Pancreas (tissue), 10 donors: ENCODE measurements at regions not wholly inside any gene's neighbourhood (a gene's known extent, or its start where the extent isn't known, plus 50 kb on each side); places are given as distances from the start of the nearest gene placed in this dataset.
"Not testable (repeated sequence)": the region's sequence is repeated elsewhere in the genome, so short reads cannot be mapped to it uniquely, and the experiment has no call there.

ENCODE experiments used
- ATAC-seq, 4 donors: fragments of 200-7000 bp; cut with Tn5 transposase; one replicate each; pipeline versions ENCODE4 v1.8.0 to v1.9.1; 2020; ENCODE audit warnings: mild to moderate bottlenecking in 4 of 4, moderate library complexity in 4 of 4
- DNase-seq, 6 donors: peaks; one replicate each; pipeline ENCODE4 v3.0.0-alpha.2; 2020
- FAIRE-seq: peaks from 2 replicates; lab custom pipeline; 2012; peaks lifted over from hg19 to GRCh38; lab: Jason Lieb, UNC
- H3K27ac ChIP-seq, 4 donors: fragments of 200-600 bp; sonication (generic); 1 replicate in 3 of 4; 2 replicates in 1 of 4; pipeline versions ENCODE4 v1.5.0 to v1.8.0; 2020
- H3K27me3 ChIP-seq, 4 donors: fragments of 200-600 bp; one replicate each; pipeline ENCODE4 v1.8.0; 2021
- H3K36me3 ChIP-seq, 3 donors: fragments of 200-600 bp; sonication (generic) in 1 of 3; one replicate each; pipeline versions ENCODE4 v1.5.0 to v1.8.0; 2020 to 2021
- H3K4me1 ChIP-seq, 3 donors: fragments of 200-600 bp; one replicate each; pipeline ENCODE4 v1.8.0; 2021
- H3K4me3 ChIP-seq, 4 donors: fragments of 200-600 bp; sonication (generic) in 2 of 4; one replicate each; pipeline versions ENCODE4 v1.5.0 to v1.8.0; 2020 to 2021
- H3K9me3 ChIP-seq, 4 donors: fragments of 200-600 bp; one replicate each; pipeline ENCODE4 v1.8.0; 2021
- WGBS, 2 donors: extraction: QIAGEN DNeasy Blood & Tissue Kit; methylation state at CpG; one replicate each; pipeline ENCODE4 v1.1.7; 2013; 5-methylcytosine and 5-hydroxymethylcytosine counted together
- intact Hi-C, 3 donors: fragments of 100-400 bp; cut with DNase I; formaldehyde crosslinking; loops; one replicate each; pipeline versions ENCODE4 v1.11.1 to v1.14.2; 2022
- TF ChIP-seq, protein P1 (sequence below), 4 donors: fragments of 200-600 bp; sonication (generic) in 3 of 4; IDR thresholded peaks; one replicate each; pipeline versions ENCODE4 v1.5.0 to v1.8.0; 2021; ENCODE audit warnings: antibody characterized with exemption in 4 of 4
- donor health status: healthy with polysubstance abuse.
- donor health status: DM: no; HTN: no; CAD: no; lungs with moderate emphysema.
- donor health status: DM: no; HTN: no; CAD: no.
- donor health status: control.
- donor health status: control.
- donor health status: Bipolar disorder and iron deficiency.
- donor health status: DM: yes; HTN: yes; CAD: no.
- donor health status: DM: no; HTN: no; CAD: no.
- donor health status: DM: no; HTN: no; CAD: no.
- donor health status: DM: yes; HTN: yes; CAD: no.

DNA sequence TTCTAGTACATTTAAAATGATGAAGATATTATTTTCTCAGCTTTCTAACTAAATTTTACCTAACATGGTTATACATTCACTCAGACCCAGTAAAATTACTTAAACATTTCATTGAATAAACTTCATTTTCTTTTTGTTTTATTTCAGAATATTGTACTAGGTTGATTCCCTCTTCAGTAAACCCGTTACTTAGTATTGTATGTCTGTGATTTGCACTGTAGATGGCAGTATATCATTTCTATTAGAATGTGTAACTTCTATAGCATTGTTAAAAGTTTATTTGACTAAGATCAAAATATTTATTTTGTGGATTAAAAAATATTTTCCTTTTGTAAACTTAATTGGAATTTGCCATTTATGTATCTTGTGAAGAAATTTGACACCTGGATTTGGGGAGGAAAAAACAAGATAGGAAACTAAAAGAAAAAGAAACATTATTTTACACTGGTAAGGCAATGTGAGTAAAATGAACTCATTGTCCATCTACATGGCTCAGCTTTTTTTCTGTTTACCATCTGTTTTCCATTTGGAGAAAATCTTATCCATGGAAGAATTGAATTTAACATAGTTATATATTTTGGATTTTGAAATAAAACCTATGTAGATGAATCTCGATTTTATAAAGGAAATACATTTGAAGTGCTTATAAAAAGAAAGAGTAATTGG lies 145.6 kb upstream of the METTL14 start:
- DNase-seq, H3K27me3 ChIP-seq, intact Hi-C loops, H3K4me1 ChIP-seq, H3K4me3 ChIP-seq, H3K36me3 ChIP-seq, H3K9me3 ChIP-seq, H3K27ac ChIP-seq: not testable (repeated sequence)
- FAIRE-seq: peak; percentile 98
- peak in 3 of 4 donors; percentile 59 to 73 (median 64) for ATAC-seq
- 36 to 47% methylated on average over 2 of the region's 2 CpGs for WGBS, 2 donors
- TF ChIP-seq, protein P1, sequence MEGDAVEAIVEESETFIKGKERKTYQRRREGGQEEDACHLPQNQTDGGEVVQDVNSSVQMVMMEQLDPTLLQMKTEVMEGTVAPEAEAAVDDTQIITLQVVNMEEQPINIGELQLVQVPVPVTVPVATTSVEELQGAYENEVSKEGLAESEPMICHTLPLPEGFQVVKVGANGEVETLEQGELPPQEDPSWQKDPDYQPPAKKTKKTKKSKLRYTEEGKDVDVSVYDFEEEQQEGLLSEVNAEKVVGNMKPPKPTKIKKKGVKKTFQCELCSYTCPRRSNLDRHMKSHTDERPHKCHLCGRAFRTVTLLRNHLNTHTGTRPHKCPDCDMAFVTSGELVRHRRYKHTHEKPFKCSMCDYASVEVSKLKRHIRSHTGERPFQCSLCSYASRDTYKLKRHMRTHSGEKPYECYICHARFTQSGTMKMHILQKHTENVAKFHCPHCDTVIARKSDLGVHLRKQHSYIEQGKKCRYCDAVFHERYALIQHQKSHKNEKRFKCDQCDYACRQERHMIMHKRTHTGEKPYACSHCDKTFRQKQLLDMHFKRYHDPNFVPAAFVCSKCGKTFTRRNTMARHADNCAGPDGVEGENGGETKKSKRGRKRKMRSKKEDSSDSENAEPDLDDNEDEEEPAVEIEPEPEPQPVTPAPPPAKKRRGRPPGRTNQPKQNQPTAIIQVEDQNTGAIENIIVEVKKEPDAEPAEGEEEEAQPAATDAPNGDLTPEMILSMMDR (IDR thresholded peaks at IDR 0.05): peak in 3 of 4 donors; percentile 14 to 27 (median 21)

DNA sequence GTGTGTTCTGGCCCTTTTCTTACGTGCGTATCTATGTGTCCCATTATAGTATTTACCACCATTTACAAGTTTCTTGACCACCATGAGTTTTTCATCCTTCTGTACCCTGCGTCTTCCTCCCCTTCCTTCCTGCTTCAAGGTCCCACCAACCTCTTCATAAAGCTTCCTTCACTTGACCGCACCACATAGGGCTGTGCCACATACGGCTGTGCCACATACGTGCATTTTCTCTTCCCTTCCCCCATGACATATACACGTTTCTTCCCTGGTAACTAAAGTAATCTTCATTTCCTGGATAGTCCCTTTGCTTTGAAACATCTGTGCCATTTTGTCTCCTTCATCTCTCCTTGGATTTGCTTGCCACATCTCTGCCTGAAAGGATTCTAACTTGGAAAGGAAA lies 128.6 kb upstream of the METTL14 start:
- ATAC-seq, H3K4me1 ChIP-seq, H3K27ac ChIP-seq, H3K9me3 ChIP-seq, H3K36me3 ChIP-seq, FAIRE-seq, H3K4me3 ChIP-seq, DNase-seq, H3K27me3 ChIP-seq, intact Hi-C loops: not testable (repeated sequence)
- 60 to 74% methylated on average over 6 to 7 of the region's 7 CpGs for WGBS, 2 donors

DNA sequence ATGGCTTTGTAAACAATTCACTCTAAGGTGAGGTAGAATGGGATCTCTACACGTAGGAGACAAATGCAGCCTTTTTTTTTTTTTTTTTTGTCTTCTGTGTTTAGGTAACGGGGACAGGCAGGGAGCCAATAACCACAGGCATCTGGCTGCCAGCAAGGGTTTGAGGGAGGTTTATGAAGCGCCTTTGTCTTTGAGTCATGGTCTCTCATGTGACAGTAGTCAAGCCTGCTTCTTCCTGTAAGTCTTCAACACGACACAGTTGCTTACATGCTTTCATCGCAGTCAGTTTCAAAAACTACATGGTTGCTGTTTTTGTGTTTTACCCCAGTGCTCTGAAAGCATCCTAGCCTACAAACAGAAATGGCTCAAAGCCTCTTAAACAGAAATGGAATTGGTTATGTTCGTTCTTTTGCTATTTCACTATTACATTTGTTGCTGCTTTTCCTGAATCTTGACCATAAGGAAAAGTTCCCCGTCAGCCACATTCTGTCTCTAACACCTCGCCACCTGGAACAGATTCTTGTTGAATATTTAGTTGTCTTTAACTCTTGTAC lies 127.8 kb upstream of the METTL14 start:
- Histone ChIP-seq H3K27ac (no peak overlapping the region), H3K4me3 (no peak overlapping the region), H3K36me3 (no peaks in the 10 kb centered on the region), H3K4me1 (no peaks in the 10 kb centered on the region), H3K9me3 (no peaks in the 10 kb centered on the region), H3K27me3 (no peaks in the 10 kb centered on the region)
- TF ChIP-seq, protein P1 (IDR thresholded peaks at IDR 0.05): no peak
- intact Hi-C loops: no loop called here
- WGBS, 2 donors: 58 to 59% methylated on average over 8 of the region's 8 CpGs
- FAIRE-seq (peak; percentile 23), ATAC-seq (no peak), DNase-seq (no peak)

DNA sequence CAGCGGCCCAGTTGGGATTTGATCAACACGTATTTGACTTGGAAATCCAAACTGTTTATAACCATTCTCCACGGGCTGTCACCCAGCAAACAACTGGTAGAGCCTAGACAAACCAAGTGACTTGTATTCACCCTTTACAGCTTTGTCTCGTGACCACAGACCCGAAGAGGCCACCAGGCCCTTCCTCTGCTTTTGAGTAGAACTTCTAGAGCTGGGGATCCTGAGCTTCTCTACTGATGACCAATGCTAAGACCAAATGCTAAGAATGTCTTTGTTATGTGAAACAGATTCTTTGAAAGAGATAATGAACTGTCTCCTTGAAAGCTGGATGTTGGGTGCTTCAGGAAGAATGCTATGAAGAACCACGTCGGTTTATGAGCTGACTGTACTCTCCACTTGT lies 127.0 kb upstream of the METTL14 start:
- DNase-seq, H3K36me3 ChIP-seq, ATAC-seq, H3K4me3 ChIP-seq, H3K27me3 ChIP-seq, H3K9me3 ChIP-seq, H3K4me1 ChIP-seq, H3K27ac ChIP-seq, FAIRE-seq, intact Hi-C loops: not testable (repeated sequence)
- 63 to 64% methylated on average over 5 of the region's 7 CpGs for WGBS, 2 donors

DNA sequence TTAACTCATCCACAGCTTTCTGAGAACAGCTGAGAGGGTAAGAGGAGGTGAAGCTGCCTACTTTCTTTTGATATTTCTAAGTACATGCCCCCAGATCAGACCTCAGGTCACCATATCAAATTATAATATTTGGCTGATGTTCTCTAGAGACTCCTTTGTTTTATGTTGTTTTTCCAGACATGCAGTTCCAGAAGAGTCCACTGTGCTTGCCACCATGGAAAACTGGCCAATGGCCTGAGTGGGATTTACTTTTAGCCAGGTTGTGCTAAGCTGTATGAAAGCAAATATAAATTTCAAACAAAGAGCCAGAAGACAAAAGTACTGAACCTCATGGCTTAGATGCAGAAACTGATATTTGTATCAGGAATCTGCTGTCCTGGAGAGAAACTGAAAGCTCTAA lies 123.6 kb upstream of the METTL14 start:
- H3K27me3 ChIP-seq, DNase-seq, H3K4me3 ChIP-seq, FAIRE-seq, H3K27ac ChIP-seq, ATAC-seq, H3K9me3 ChIP-seq, H3K4me1 ChIP-seq, intact Hi-C loops, H3K36me3 ChIP-seq: not testable (repeated sequence)

DNA sequence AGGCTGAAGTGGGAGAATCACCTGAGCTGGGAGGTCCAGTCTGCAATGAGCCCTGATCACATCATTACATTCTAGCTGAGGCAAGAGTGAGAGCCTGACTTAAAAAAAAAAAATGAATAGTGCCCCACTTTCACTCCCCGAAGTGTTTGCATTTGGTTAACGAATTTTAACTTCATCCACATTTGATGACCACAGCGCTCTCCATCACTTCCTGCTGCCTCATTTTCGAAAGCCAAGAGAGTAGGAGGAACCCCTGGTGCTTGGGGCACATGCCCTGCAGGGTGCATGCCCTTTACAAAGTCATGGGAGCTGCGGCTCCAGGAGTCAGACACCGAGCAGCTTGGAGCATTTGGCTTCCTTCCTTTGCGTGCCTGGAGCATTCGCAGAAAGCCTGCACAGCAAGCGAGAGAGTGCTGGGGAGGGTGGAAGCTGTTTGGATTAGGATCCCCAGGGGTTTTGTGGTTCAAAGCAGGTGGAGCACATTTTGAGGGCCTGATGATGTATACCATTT lies 119.1 kb upstream of the METTL14 start:
- FAIRE-seq, H3K27ac ChIP-seq, intact Hi-C loops, H3K4me1 ChIP-seq, H3K4me3 ChIP-seq, H3K9me3 ChIP-seq, H3K27me3 ChIP-seq, DNase-seq, H3K36me3 ChIP-seq: not testable (repeated sequence)
- 28 to 35% methylated on average over 9 of the region's 9 CpGs for WGBS, 2 donors
- ATAC-seq: peak in 1 of 4 donors; percentile 32

DNA sequence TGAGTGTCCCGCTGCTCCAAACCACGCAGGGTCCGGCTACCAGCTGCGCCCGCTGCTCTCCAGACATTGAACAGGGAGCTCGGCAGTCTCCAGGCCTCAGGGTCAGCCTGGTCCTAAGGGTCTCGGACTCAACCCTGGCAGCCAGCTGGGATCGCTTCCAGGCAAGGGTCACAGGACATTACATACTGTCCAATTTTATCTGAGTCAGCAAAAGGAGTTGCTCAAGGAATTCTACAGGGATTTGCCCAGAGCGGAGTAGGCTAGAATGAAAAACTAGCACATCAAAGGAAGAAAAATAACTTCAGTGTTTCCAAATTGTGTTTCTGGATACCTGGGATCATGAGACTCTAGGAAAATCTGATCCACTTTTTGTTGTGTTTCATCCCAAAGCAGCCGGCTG lies 112.2 kb upstream of the METTL14 start:
- intact Hi-C loops, H3K36me3 ChIP-seq, H3K9me3 ChIP-seq, DNase-seq, H3K27ac ChIP-seq, H3K4me3 ChIP-seq, FAIRE-seq, H3K27me3 ChIP-seq, H3K4me1 ChIP-seq: not testable (repeated sequence)
- 82 to 86% methylated on average over 10 of the region's 10 CpGs for WGBS, 2 donors
- peak in 1 of 4 donors; percentile 27 for ATAC-seq

DNA sequence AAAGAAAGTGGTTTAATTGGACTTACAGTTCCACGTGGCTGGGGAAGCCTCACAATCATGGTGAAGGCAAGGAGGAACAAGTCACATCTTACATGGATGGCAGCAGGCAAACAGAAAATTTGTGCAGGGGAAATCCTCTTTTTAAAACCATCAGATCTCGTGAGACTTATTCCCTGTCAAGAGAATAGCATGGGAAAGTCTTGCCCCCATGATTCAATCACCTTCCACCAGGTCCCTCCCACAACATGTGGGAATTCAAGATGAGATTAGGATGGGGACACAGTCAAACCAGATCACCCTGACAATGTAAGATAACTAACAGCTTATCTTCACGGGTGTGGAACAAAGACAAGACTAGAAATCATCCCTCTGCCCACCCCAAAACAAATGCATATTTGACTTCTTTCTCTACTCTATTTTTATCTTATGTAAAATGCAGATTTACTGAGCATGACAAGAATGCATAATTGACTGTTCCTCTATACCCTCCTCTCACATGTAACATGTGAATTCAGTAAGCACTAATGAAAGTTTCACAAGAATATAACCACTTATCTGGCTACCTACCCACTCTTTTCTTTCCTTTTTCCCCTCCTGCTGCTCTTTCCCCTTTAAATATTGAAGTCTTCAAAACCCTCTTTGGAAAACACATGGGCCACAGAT lies 110.8 kb upstream of the METTL14 start:
- H3K4me3 ChIP-seq, intact Hi-C loops, ATAC-seq, H3K27ac ChIP-seq, FAIRE-seq, H3K36me3 ChIP-seq, H3K4me1 ChIP-seq, H3K9me3 ChIP-seq, DNase-seq, H3K27me3 ChIP-seq: not testable (repeated sequence)
- 33 to 45% methylated on average over 3 of the region's 3 CpGs for WGBS, 2 donors

DNA sequence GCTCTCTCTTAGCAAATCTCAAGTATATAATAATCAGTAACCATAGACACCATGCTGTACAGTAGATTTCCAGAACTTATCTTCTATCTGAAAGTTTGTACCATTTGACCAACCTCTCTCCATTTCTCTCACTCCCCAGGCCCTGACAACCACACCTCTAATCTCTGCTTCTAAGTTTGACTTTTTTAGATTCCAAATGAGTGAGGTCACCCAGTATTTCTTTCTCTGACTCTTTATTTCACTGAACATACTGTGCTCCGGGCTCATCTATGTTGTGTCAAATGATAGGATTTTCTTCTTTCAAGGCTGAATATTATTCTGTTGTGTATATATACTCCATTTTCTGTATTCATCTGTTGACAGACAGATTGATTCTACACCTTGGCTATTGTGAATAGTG lies 110.1 kb upstream of the METTL14 start:
- H3K36me3 ChIP-seq, H3K4me3 ChIP-seq, H3K9me3 ChIP-seq, H3K4me1 ChIP-seq, H3K27me3 ChIP-seq, FAIRE-seq, DNase-seq, ATAC-seq, intact Hi-C loops, H3K27ac ChIP-seq: not testable (repeated sequence)
- WGBS, 2 donors: 60 to 88% methylated on average over 1 of the region's 1 CpG

DNA sequence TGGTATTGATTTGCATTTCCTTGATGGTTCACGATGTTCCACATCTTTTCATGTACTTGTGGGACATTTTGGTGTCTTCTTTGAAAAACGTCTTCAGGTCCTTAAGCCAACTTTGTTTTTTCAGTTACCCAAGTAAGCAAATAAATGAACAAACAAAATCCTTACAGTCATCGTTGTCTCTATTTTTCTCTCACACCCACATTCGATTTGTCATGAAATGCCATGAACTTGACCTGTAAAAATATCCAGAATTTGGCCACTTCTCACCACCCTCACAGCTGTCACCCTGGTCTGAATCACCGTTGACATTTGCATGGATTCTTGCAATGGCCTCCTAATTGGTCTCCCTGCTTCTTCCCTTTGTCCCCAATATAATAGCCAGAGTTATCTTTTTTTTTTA lies 109.5 kb upstream of the METTL14 start:
- intact Hi-C loops, FAIRE-seq, ATAC-seq: not testable (repeated sequence)

More for the DNA sequence above, 109.5 kb upstream of the METTL14 start:
- not testable (repeated sequence) for H3K4me1 ChIP-seq, H3K27ac ChIP-seq, H3K27me3 ChIP-seq, H3K4me3 ChIP-seq, H3K9me3 ChIP-seq, DNase-seq, H3K36me3 ChIP-seq
- 54 to 64% methylated on average over 5 of the region's 5 CpGs for WGBS, 2 donors
